ENCODE measurements at regions not wholly inside any gene's neighbourhood (a gene's known extent, or its start where the extent isn't known, plus 50 kb on each side); places are given as distances from the start of the nearest gene placed in this dataset.

- TF ChIP-seq, protein P1, sequence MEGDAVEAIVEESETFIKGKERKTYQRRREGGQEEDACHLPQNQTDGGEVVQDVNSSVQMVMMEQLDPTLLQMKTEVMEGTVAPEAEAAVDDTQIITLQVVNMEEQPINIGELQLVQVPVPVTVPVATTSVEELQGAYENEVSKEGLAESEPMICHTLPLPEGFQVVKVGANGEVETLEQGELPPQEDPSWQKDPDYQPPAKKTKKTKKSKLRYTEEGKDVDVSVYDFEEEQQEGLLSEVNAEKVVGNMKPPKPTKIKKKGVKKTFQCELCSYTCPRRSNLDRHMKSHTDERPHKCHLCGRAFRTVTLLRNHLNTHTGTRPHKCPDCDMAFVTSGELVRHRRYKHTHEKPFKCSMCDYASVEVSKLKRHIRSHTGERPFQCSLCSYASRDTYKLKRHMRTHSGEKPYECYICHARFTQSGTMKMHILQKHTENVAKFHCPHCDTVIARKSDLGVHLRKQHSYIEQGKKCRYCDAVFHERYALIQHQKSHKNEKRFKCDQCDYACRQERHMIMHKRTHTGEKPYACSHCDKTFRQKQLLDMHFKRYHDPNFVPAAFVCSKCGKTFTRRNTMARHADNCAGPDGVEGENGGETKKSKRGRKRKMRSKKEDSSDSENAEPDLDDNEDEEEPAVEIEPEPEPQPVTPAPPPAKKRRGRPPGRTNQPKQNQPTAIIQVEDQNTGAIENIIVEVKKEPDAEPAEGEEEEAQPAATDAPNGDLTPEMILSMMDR (IDR thresholded peaks at IDR 0.05) = no peak
- TF ChIP-seq POLR2A (IDR thresholded peaks at IDR 0.05; ENCODE audit: low read depth) (no peak), POLR2AphosphoS5 (IDR thresholded peaks at IDR 0.05) (no peak), EP300 (IDR thresholded peaks at IDR 0.05) (no peak)
These were observed 166.9 kb upstream of the ROBO2 start for GRCh38 chr3:76872999-76873398.

Data from esophagus muscularis mucosa (tissue), 4 donors.